ENCODE measurements at regions not wholly inside any gene's neighbourhood (a gene's known extent, or its start where the extent isn't known, plus 50 kb on each side); places are given as distances from the start of the nearest gene placed in this dataset.

- Mint-ChIP-seq H3K9me3 (no peaks in the 10 kb centered on the region), H3K4me3 (no peak overlapping the region), H3K27ac (no peak overlapping the region), H3K36me3 (no peaks in the 10 kb centered on the region), H3K4me1 (no peaks in the 10 kb centered on the region), H3K27me3 (ENCODE audit: low read depth) (peaks cover 28% of the 10 kb centered on the region)
- CTCF ChIA-PET, result no interaction called here
- no peak for DNase-seq (ENCODE audit: low spot score)
- TF ChIP-seq FOXP1 (CRISPR knock-in tag; IDR thresholded peaks at IDR 0.05; ENCODE audit: borderline replicate concordance) (no peak), MAX (CRISPR knock-in tag; IDR thresholded peaks at IDR 0.05) (no peak), RORB (CRISPR knock-in tag; IDR thresholded peaks at IDR 0.05) (no peak), ZNF425 (CRISPR knock-in tag; conservative IDR thresholded peaks at IDR 0.05) (no peak), NR2C2 (CRISPR knock-in tag; IDR thresholded peaks at IDR 0.05) (no peak), SMAD3 (CRISPR knock-in tag; IDR thresholded peaks at IDR 0.05; ENCODE audit: borderline replicate concordance) (no peak), ZNF219 (CRISPR knock-in tag; IDR thresholded peaks at IDR 0.05; ENCODE audit: borderline replicate concordance) (no peak), ZNF512 (CRISPR knock-in tag; IDR thresholded peaks at IDR 0.05; ENCODE audit: borderline replicate concordance) (no peak), FOXJ3 (CRISPR knock-in tag; IDR thresholded peaks at IDR 0.05; ENCODE audit: borderline replicate concordance) (no peak), MYBL2 (CRISPR knock-in tag; IDR thresholded peaks at IDR 0.05) (no peak), TP53 (CRISPR knock-in tag; IDR thresholded peaks at IDR 0.05) (no peak), ETV6 (CRISPR knock-in tag; IDR thresholded peaks at IDR 0.05) (no peak), ZNF281 (CRISPR knock-in tag; IDR thresholded peaks at IDR 0.05) (no peak), USF1 (CRISPR knock-in tag; IDR thresholded peaks at IDR 0.05) (no peak), PREB (CRISPR knock-in tag; IDR thresholded peaks at IDR 0.05; ENCODE audit: borderline replicate concordance) (no peak), JUN (CRISPR knock-in tag; IDR thresholded peaks at IDR 0.05) (no peak), HMGA2 (CRISPR knock-in tag; IDR thresholded peaks at IDR 0.05) (no peak)
- POLR2A ChIA-PET, result no interaction called here
- ATAC-seq, result no peak
Observed at GRCh38 chrX:27890611-27891010, 82.8 kb downstream of the MAGEB10 start.

- DNase-seq (ENCODE audit: low spot score) (no peak), ATAC-seq (no peak)
- no peaks in the 10 kb centered on the region for H3K36me3 Mint-ChIP-seq
- POLR2A ChIA-PET, result no interaction called here
- H3K27ac Mint-ChIP-seq, result no peak overlapping the region
- peaks cover 34% of the 10 kb centered on the region for H3K27me3 Mint-ChIP-seq (ENCODE audit: low read depth)
- no peak overlapping the region for H3K4me3 Mint-ChIP-seq
- no peaks in the 10 kb centered on the region for H3K9me3 Mint-ChIP-seq
- CTCF ChIA-PET, result no interaction called here
- H3K4me1 Mint-ChIP-seq, result no peaks in the 10 kb centered on the region
- TF ChIP-seq TP53 (CRISPR knock-in tag; IDR thresholded peaks at IDR 0.05) (no peak), RORB (CRISPR knock-in tag; IDR thresholded peaks at IDR 0.05) (no peak), GTF2I (CRISPR knock-in tag; conservative IDR thresholded peaks at IDR 0.05) (no peak), CREB1 (CRISPR knock-in tag; IDR thresholded peaks at IDR 0.05) (no peak), FOXJ3 (CRISPR knock-in tag; IDR thresholded peaks at IDR 0.05; ENCODE audit: borderline replicate concordance) (no peak), MLX (CRISPR knock-in tag; IDR thresholded peaks at IDR 0.05) (no peak), SMAD4 (CRISPR knock-in tag; IDR thresholded peaks at IDR 0.05) (no peak), HMGA2 (CRISPR knock-in tag; IDR thresholded peaks at IDR 0.05) (no peak), PRRX2 (CRISPR knock-in tag; IDR thresholded peaks at IDR 0.05) (no peak), GABPB1 (CRISPR knock-in tag; IDR thresholded peaks at IDR 0.05) (no peak), ZBTB43 (CRISPR knock-in tag; IDR thresholded peaks at IDR 0.05) (no peak), ZNF512 (CRISPR knock-in tag; IDR thresholded peaks at IDR 0.05; ENCODE audit: borderline replicate concordance) (no peak)
Observed at GRCh38 chrX:27889878-27890277, 82.1 kb downstream of the MAGEB10 start.
